ENCODE measurements at regions not wholly inside any gene's neighbourhood (a gene's known extent, or its start where the extent isn't known, plus 50 kb on each side); places are given as distances from the start of the nearest gene placed in this dataset.

GRCh38 chr6:2426561-2427340, 181.3 kb upstream of the GMDS start:
- Histone ChIP-seq H3K36me3 (ENCODE audit: control insufficient read depth, low read length) (no peaks in the 10 kb centered on the region), H3K4me1 (ENCODE audit: control insufficient read depth, low read length) (no peaks in the 10 kb centered on the region), H3K4me2 (ENCODE audit: low read length) (no peak overlapping the region), H3K79me2 (ENCODE audit: control insufficient read depth, low read length) (no peaks in the 10 kb centered on the region), H3K4me3 (ENCODE audit: low read length) (no peak overlapping the region), H3K9me2 (replicated peaks; ENCODE audit: control insufficient read depth, low read length) (no peaks in the 10 kb centered on the region), H3K9me3 (ENCODE audit: control insufficient read depth, insufficient read depth, low read length) (no peaks in the 10 kb centered on the region), H3K27ac (ENCODE audit: low read depth, low read length) (no peak overlapping the region), H3K27me3 (ENCODE audit: control insufficient read depth, low read length) (no peaks in the 10 kb centered on the region), H3F3A (ENCODE audit: control insufficient read depth, insufficient read depth) (no peaks in the 10 kb centered on the region), H4K20me1 (ENCODE audit: control insufficient read depth, insufficient read depth, low read depth, low read length) (no peaks in the 10 kb centered on the region)
- TF ChIP-seq CTCF (IDR thresholded peaks at IDR 0.05; ENCODE audit: low read depth, low read length, poor library complexity, severe bottlenecking) = no peak
- no peak for TF ChIP-seq EZH2phosphoT487 (IDR thresholded peaks at IDR 0.05; ENCODE audit: borderline replicate concordance, low read length)

- Histone ChIP-seq H3K27ac (ENCODE audit: low read depth, low read length) (no peak overlapping the region), H3K36me3 (ENCODE audit: control insufficient read depth, low read length) (no peaks in the 10 kb centered on the region), H3F3A (ENCODE audit: control insufficient read depth, insufficient read depth) (no peaks in the 10 kb centered on the region), H3K9me3 (ENCODE audit: control insufficient read depth, insufficient read depth, low read length) (no peaks in the 10 kb centered on the region), H3K4me1 (ENCODE audit: control insufficient read depth, low read length) (no peaks in the 10 kb centered on the region), H3K9me2 (replicated peaks; ENCODE audit: control insufficient read depth, low read length) (no peaks in the 10 kb centered on the region), H3K4me2 (ENCODE audit: low read length) (no peak overlapping the region), H3K4me3 (ENCODE audit: low read length) (no peak overlapping the region), H4K20me1 (ENCODE audit: control insufficient read depth, insufficient read depth, low read depth, low read length) (no peaks in the 10 kb centered on the region), H3K27me3 (ENCODE audit: control insufficient read depth, low read length) (no peaks in the 10 kb centered on the region), H3K79me2 (ENCODE audit: control insufficient read depth, low read length) (no peaks in the 10 kb centered on the region)
- TF ChIP-seq CTCF (IDR thresholded peaks at IDR 0.05; ENCODE audit: low read depth, low read length, poor library complexity, severe bottlenecking) = no peak
- no peak for TF ChIP-seq EZH2phosphoT487 (IDR thresholded peaks at IDR 0.05; ENCODE audit: borderline replicate concordance, low read length)
Measured at GRCh38 chr6:2416128-2416712, 170.8 kb upstream of the GMDS start.

DNA sequence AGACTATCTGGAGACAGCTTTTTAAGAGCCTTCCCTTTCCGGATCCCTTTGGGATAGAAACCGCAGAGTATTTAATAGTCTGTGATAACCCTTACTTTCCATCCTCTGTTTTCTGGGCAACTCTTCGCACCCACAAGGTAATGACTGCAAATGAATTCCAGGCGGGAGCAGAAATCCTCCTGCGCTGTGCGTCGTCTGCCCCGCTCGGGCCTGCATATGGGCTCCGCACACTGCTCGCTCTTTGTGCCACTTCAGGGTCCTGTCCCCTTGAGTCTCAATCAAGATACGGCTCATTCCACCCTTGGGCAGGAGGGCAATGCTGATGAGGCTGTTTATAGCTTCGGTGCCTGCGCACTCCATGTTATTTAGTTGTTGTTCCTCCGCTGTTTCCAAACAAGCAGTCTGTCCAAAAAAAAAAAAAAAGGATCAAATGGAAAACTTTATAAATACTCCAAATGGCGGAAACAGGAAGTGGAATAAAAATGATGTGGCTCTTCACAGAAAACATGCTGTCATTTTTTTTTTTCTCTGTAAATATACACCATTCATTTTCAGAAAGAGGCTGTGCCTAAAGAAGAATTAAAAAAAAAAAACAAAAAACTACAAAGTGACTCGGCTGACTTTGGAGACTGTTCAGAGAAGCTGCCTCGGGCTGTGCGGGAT, 169.6 kb upstream of the GMDS start:
- Histone ChIP-seq H3K79me2 (ENCODE audit: control insufficient read depth, low read length) (no peaks in the 10 kb centered on the region), H3F3A (ENCODE audit: control insufficient read depth, insufficient read depth) (no peaks in the 10 kb centered on the region), H3K27ac (ENCODE audit: low read depth, low read length) (no peak overlapping the region)

More for the DNA sequence above, 169.6 kb upstream of the GMDS start:
- no peak overlapping the region for H3K4me3 ChIP-seq (ENCODE audit: low read length)
- H3K36me3 ChIP-seq (ENCODE audit: control insufficient read depth, low read length) = no peaks in the 10 kb centered on the region
- no peak for TF ChIP-seq CTCF (IDR thresholded peaks at IDR 0.05; ENCODE audit: low read depth, low read length, poor library complexity, severe bottlenecking)
- no peak for TF ChIP-seq EZH2phosphoT487 (IDR thresholded peaks at IDR 0.05; ENCODE audit: borderline replicate concordance, low read length)
- no peaks in the 10 kb centered on the region for H3K4me1 ChIP-seq (ENCODE audit: control insufficient read depth, low read length)
- no peaks in the 10 kb centered on the region for H3K9me3 ChIP-seq (ENCODE audit: control insufficient read depth, insufficient read depth, low read length)
- no peaks in the 10 kb centered on the region for H3K9me2 ChIP-seq (replicated peaks; ENCODE audit: control insufficient read depth, low read length)
- no peaks in the 10 kb centered on the region for H3K27me3 ChIP-seq (ENCODE audit: control insufficient read depth, low read length)
- no peak overlapping the region for H3K4me2 ChIP-seq (ENCODE audit: low read length)
- H4K20me1 ChIP-seq (ENCODE audit: control insufficient read depth, insufficient read depth, low read depth, low read length) = no peaks in the 10 kb centered on the region

All from DOHH2 (cell line).